HG03439 (cell line): ENCODE measurements at regions not wholly inside any gene's neighbourhood (a gene's known extent, or its start where the extent isn't known, plus 50 kb on each side); places are given as distances from the start of the nearest gene placed in this dataset.
A peak's percentile ranks its signal among the peaks of the same experiment; 100 is the strongest.
"Not testable (repeated sequence)": the region's sequence is repeated elsewhere in the genome, so short reads cannot be mapped to it uniquely, and the experiment has no call there.

Experiments
- ATAC-seq: cut with Tn5 transposase; IDR thresholded peaks from one replicate; pipeline ENCODE4 v1.9.1; 2021; ENCODE audit warnings: mild to moderate bottlenecking, moderate library complexity; ENCODE audit not compliant: unreplicated experiment

GRCh38 chr2:144669196-144669987 lies 149.5 kb upstream of the ZEB2 start:
- ATAC-seq = no peak

DNA sequence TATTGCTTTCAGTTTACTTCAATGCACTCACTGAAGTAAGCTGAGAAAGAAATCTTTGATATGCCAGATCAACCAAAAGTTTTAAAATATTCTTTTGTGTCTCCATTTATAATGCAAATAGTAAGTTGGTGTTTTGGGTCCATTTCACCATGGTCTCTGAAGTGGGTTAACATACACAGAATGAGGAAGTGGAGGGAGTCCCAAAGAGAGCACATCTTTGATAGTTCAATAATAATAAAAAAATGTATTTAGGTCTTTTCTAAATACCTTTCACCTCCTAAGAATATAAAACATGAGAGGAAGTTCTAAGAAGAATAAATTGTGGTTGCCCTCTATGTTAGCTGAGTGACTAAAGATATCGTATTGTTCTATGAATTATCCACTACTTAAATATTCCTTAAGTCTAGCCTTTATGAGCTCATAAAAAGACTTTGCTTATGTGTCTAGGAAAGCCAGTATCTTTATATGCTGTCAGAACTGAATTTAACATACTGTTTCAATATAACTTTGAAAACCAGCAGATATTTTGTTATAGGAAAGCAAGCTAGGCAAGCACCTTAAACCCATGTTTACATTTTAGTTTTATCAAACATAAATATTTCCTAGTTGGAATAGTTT lies 148.7 kb upstream of the ZEB2 start:
- ATAC-seq = no peak

DNA sequence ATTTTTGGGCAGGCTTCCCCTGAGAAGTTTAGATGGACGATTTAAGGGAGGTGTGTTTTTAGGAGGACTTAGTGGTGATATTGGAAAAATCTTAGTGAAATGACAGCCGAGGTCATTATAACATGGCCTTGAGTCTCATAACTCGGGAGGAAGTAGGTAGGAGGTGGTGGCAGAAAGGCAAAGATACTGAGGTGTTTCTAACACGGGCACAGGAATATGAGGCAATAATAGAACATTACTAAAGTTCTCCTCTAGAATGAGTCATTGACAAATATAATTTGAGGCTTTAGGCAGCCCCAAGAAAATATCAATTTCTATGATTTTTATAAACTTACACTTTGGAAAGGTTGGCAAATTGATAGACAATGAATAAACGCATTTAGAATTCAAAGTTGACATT lies 146.1 kb upstream of the ZEB2 start:
- ATAC-seq = no peak

DNA sequence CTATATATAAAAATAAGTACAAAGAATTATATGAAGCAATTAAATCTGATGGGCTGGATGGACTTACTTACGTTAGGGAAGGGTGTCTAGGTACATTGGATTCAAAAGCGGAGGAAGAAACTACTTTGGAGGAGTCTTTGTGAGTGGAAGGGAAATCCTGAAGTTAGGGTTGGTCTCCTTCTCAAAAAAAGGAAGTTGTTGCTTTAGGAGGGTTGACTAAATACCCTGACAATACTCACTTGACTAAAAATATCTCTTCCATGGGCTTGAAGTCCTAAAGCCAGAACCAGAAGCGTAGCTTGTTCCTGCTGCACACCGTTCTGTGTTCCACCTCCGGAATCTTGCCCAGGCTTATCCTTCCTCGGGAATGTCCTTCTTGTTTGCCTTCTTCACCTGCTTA lies 143.3 kb upstream of the ZEB2 start:
- ATAC-seq = no peak

DNA sequence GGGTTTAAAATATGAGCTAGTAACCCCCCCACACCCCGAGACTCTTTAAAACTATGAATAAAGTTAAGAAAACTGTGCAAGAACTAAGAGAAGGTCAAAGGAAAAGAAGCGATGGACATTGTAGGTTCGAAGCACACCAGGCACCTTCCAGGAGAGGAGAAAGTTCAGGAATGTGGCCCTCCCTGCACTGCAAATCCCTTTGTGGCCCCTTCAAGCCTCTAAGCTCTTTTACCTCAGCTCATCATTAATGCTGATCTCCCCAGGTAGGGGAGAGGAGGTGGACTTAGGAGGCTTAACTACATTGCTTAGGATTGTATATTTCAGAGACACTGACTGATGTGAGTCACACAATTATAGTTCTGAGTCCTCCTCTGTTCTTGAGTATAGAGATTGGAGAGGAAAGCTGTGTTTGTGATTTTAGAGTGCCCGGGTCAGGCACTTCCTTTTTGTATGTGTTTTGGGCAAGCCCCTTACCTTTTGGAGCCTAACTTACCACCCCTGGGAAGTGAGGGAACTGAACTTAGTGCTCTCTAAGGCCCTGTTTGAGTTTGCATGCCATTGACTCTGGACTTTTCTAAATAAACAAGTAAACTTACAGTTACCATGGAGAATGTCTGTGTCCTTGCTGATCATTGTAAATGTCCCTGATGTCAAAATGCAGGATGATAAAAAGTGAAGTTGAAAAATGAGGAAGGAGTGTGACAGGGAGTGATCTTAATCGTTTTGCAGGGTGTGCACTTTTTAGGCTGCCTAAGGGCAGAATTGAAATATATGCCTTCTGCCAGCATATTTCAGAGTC lies 140.8 kb upstream of the ZEB2 start:
- ATAC-seq = no peak

DNA sequence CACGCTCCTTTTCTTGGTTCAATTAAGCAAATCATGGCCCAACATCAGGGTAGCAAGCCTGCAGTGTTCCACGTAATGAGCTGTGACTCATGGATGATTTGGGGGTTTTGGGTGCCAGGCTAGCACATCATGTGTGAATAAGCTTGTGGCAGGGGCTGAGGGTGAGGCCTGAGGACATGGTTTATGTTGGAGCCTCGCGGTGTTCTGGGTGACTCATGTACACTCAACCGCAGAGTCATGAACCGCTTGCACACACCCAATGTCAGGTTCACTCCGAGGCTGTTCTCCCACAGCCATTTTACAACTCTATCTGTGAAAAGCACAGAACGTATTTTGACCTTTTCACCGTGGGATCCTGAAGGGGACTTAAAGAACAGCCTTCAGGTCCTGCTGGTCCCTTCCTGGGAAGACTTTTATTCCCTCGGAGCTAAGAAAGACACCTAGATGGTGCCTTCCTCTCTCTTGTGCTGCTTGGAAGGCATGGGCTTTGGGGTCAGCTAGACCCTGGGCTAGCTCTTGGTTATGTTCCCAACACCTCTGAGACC lies 139.9 kb upstream of the ZEB2 start:
- ATAC-seq = peak; percentile 79

GRCh38 chr2:144654523-144654922 lies 134.6 kb upstream of the ZEB2 start:
- no peak for ATAC-seq

DNA sequence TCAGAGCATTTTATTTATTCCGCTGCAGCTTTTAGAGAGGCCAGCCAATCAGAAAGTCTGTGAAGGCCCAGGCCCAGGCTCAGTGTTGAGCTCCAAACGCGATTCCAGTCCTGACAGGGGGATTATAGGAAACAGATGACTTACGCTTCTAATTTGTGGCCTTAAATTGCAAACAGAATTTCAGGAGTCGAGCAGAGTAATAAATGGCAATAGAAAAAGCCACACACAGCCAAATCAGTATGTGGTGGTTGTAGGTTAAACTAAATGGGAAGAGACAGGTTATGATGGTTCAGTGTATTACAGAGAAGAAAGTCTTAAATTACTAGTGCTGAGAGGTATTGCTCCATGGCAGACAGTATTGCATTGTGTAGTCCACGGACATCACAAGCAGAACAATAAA lies 131.0 kb upstream of the ZEB2 start:
- ATAC-seq = no peak

- ATAC-seq = no peak
These were observed 129.0 kb upstream of the ZEB2 start for GRCh38 chr2:144648837-144649465.

- no peak for ATAC-seq
These were observed 125.3 kb upstream of the ZEB2 start for GRCh38 chr2:144645083-144645778.

- ATAC-seq = no peak
These were observed 124.6 kb upstream of the ZEB2 start for GRCh38 chr2:144644549-144644948.

DNA sequence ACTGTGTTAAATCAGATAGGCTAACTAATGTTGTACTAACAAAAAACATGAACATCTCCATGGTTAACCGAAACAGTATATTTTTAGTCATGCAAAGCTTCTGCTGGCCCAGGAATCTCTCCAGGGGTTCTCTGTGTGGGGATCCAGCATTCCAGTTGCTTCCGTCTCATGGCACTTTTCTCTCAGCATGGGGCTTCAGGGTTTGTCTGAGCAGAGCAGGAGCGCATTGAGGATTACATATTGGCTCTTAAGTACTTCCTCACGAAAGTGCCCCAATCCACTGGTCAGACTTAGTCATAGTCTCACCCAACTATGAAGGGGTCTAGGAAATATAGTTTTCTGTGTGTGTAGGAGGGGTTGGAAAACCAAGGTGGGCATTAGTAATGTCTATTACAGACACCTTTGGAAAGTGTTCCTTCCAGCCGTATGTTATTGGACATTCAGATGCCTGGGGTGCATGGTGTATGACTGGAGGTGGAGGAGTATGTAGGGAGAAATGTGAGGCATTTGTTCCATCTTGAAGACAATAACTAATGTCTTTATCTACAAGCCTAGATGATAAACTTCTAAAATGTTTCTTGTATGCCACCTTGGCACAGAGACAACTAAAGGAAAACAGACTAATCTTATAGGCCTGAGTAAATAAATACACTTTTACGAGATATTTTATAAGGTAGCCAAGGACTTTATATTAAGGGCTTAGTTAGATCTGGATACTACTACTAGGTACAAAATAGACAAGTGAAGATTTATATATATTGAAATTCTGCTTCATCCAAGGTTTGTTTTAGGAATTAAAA lies 123.8 kb upstream of the ZEB2 start:
- no peak for ATAC-seq

GRCh38 chr2:144642856-144643255 lies 122.9 kb upstream of the ZEB2 start:
- ATAC-seq = no peak

DNA sequence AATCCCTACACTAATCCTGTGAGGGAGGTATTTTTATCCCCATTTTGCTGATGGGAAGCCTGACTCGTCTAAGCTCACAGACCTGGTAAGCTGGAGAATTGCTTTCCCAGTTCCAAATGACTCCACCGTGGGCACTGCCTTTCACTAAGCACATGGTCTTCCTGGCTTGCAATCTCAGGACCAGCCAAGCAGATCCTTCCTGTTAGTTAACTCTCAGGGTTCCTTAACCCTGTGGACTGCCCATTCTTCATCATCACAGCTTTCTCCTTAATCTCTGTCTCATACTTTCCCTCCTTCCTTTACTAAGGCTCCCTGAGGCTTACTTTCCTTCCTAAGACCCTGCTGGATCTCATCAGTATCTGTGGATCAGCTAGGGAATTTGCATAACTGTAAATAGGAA lies 122.2 kb upstream of the ZEB2 start:
- no peak for ATAC-seq

GRCh38 chr2:144638250-144638649 lies 118.3 kb upstream of the ZEB2 start:
- not testable (repeated sequence) for ATAC-seq

DNA sequence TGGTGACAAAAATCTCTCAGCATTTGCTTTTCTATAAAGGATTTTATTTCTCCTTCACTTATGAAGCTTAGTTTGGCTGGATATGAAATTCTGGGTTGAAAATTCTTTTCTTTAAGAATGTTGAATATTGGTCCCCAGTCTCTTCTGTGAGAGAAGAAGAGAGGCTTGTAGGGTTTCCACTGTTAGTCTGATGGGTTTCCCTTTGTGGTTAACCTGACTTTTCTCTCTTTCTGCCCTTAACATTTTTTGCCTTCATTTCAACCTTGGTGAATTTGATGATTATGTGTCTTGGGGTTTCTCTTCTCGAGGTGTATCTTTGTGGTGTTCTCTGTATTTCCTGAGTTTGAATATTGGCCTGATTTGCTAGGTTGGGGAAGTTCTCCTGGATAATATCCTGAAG lies 116.9 kb upstream of the ZEB2 start:
- not testable (repeated sequence) for ATAC-seq

- ATAC-seq = no peak
These were observed 112.9 kb upstream of the ZEB2 start for GRCh38 chr2:144632809-144633208.

GRCh38 chr2:144631636-144632035 lies 111.7 kb upstream of the ZEB2 start:
- no peak for ATAC-seq

- ATAC-seq = peak; percentile 59
These were observed 110.7 kb upstream of the ZEB2 start for GRCh38 chr2:144630459-144631215.
